ENCODE measurements at regions not wholly inside any gene's neighbourhood (a gene's known extent, or its start where the extent isn't known, plus 50 kb on each side); places are given as distances from the start of the nearest gene placed in this dataset.

- no peak for DNase-seq
These were observed 107.3 kb upstream of the LPP start for GRCh38 chr3:188046561-188047211.

- DNase-seq = no peak
These were observed 106.4 kb upstream of the LPP start for GRCh38 chr3:188047536-188047935.

- DNase-seq = no peak
These were observed 104.1 kb upstream of the LPP start for GRCh38 chr3:188049606-188050530.

GRCh38 chr3:188051801-188052168 is 102.2 kb upstream of the LPP start:
- no peak for DNase-seq

GRCh38 chr3:188052169-188053035 is 101.6 kb upstream of the LPP start:
- DNase-seq = no peak

GRCh38 chr3:188053036-188053340 is 101.0 kb upstream of the LPP start:
- no peak for DNase-seq

GRCh38 chr3:188053710-188054380 is 100.1 kb upstream of the LPP start:
- DNase-seq = no peak

GRCh38 chr3:188054541-188054940 is 99.4 kb upstream of the LPP start:
- DNase-seq = no peak

GRCh38 chr3:188055388-188055787 is 98.6 kb upstream of the LPP start:
- DNase-seq = no peak

GRCh38 chr3:188057124-188057523 is 96.8 kb upstream of the LPP start:
- DNase-seq = no peak

GRCh38 chr3:188058569-188059184 is 95.3 kb upstream of the LPP start:
- no peak for DNase-seq

- DNase-seq = no peak
These were observed 94.6 kb upstream of the LPP start for GRCh38 chr3:188059351-188059750.

GRCh38 chr3:188060264-188060835 is 93.6 kb upstream of the LPP start:
- DNase-seq = no peak

GRCh38 chr3:188060840-188061544 is 93.0 kb upstream of the LPP start:
- no peak for DNase-seq

GRCh38 chr3:188062216-188062615 is 91.7 kb upstream of the LPP start:
- no peak for DNase-seq

GRCh38 chr3:188064831-188065493 is 89.0 kb upstream of the LPP start:
- no peak for DNase-seq

GRCh38 chr3:188066141-188066540 is 87.8 kb upstream of the LPP start:
- no peak for DNase-seq

- DNase-seq = no peak
These were observed 86.0 kb upstream of the LPP start for GRCh38 chr3:188067932-188068331.

GRCh38 chr3:188068342-188068741 is 85.6 kb upstream of the LPP start:
- DNase-seq = no peak

GRCh38 chr3:188071636-188072035 is 82.3 kb upstream of the LPP start:
- DNase-seq = no peak

- no peak for DNase-seq
These were observed 77.8 kb upstream of the LPP start for GRCh38 chr3:188076176-188076575.

All from effector CD8-positive, alpha-beta T cell (primary cell).